ENCODE measurements at regions not wholly inside any gene's neighbourhood (a gene's known extent, or its start where the extent isn't known, plus 50 kb on each side); places are given as distances from the start of the nearest gene placed in this dataset.

GRCh38 chr4:62252728-62253127, 1052.6 kb downstream of the ADGRL3 start:
- no peak overlapping the region for H3K27ac ChIP-seq (ENCODE audit: low read length)
- no peak overlapping the region for H3K27ac Mint-ChIP-seq
- no peaks in the 10 kb centered on the region for H3K4me1 Mint-ChIP-seq
- no peaks in the 10 kb centered on the region for H3K27me3 ChIP-seq (replicated peaks in 1 of 2; ENCODE audit: control insufficient read depth in 2 of 2, extremely low read depth in 1 of 2, insufficient read depth in 2 of 2, low read length in 1 of 2)
- no peak overlapping the region for H3K4me3 Mint-ChIP-seq
- DNase-seq, result no peak
- no peak overlapping the region for H3K4me3 ChIP-seq (ENCODE audit: control insufficient read depth in 1 of 2, extremely low read depth in 1 of 2, low read length in 1 of 2)
- H3K9me3 ChIP-seq, result peaks cover 4% of the 10 kb centered on the region
- no peaks in the 10 kb centered on the region for H3K27me3 Mint-ChIP-seq
- peaks cover 4 to 17% (median 12%) of the 10 kb centered on the region in 3 donors for H3K9me3 Mint-ChIP-seq
- no peak for ATAC-seq (replicated peaks in 1 of 4)
- no peaks in the 10 kb centered on the region for H3K36me3 Mint-ChIP-seq
- WGBS (ENCODE audit: insufficient coverage), result no CpG with 5 or more reads among the region's 1 CpG
- no peaks in the 10 kb centered on the region for H3K4me1 ChIP-seq (ENCODE audit: control insufficient read depth in 1 of 2, extremely low read depth in 1 of 2, insufficient read depth in 2 of 2, low read length in 2 of 2)
- POLR2A ChIA-PET, result no interaction called here
- CTCF ChIA-PET, result interaction anchor here in 1 of 2 donors (0.6 kb wide), 1 partner anchor 516 kb away, joined by 3 read pairs; no protein-coding TSS in a partner anchor
- no peaks in the 10 kb centered on the region for H3K36me3 ChIP-seq (ENCODE audit: control insufficient read depth in 2 of 2, extremely low read depth in 1 of 2, insufficient read depth in 1 of 2, low read length in 1 of 2)

DNA sequence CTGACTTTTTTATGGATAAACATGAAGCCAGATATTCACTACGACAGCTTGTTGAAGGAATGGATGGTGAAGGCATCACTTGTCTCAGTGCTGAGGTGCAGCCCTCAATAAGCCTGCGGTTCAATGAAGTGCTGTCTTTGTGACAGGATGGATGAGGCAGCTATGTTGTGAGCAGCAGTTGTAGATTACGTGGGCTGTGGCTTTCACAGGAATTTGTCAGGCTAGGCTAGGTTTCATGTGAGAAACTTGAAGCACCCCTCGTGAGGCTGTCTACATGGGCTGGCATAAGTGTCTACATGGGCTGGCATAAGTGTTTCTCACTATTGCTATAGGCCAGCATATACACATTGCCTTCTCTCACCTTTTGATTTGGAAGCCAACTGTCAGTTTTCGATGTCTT, 1050.0 kb downstream of the ADGRL3 start:
- H3K4me1 ChIP-seq (ENCODE audit: control insufficient read depth in 1 of 2, extremely low read depth in 1 of 2, insufficient read depth in 2 of 2, low read length in 2 of 2), result no peaks in the 10 kb centered on the region
- H3K4me3 ChIP-seq (ENCODE audit: control insufficient read depth in 1 of 2, extremely low read depth in 1 of 2, low read length in 1 of 2), result no peak overlapping the region
- H3K36me3 Mint-ChIP-seq, result no peaks in the 10 kb centered on the region
- ATAC-seq (replicated peaks in 1 of 4), result no peak
- H3K9me3 Mint-ChIP-seq, result peaks cover 6 to 11% (median 8%) of the 10 kb centered on the region in 3 donors
- H3K27ac ChIP-seq (ENCODE audit: low read length), result no peak overlapping the region
- no peak overlapping the region for H3K27ac Mint-ChIP-seq
- H3K4me3 Mint-ChIP-seq, result no peak overlapping the region
- DNase-seq, result peak in 1 of 35 experiments; percentile 3
- H3K9me3 ChIP-seq, result peaks cover 4% of the 10 kb centered on the region
- no peaks in the 10 kb centered on the region for H3K4me1 Mint-ChIP-seq
- no peaks in the 10 kb centered on the region for H3K27me3 Mint-ChIP-seq
- ChIA-PET POLR2A (no interaction called here), CTCF (no interaction called here)
- WGBS (ENCODE audit: insufficient coverage), result 81% methylated on average over 3 of the region's 5 CpGs
- no peaks in the 10 kb centered on the region for H3K27me3 ChIP-seq (replicated peaks in 1 of 2; ENCODE audit: control insufficient read depth in 2 of 2, extremely low read depth in 1 of 2, insufficient read depth in 2 of 2, low read length in 1 of 2)
- H3K36me3 ChIP-seq (ENCODE audit: control insufficient read depth in 2 of 2, extremely low read depth in 1 of 2, insufficient read depth in 1 of 2, low read length in 1 of 2), result no peaks in the 10 kb centered on the region

- Mint-ChIP-seq H3K27ac (no peak overlapping the region), H3K9me3 (peaks cover 12 to 21% (median 19%) of the 10 kb centered on the region in 3 donors), H3K27me3 (no peaks in the 10 kb centered on the region), H3K36me3 (no peaks in the 10 kb centered on the region), H3K4me3 (no peak overlapping the region), H3K4me1 (no peaks in the 10 kb centered on the region)
- H3K9me3 ChIP-seq, result peaks cover 2% of the 10 kb centered on the region
- H3K27me3 ChIP-seq (replicated peaks in 1 of 2; ENCODE audit: control insufficient read depth in 2 of 2, extremely low read depth in 1 of 2, insufficient read depth in 2 of 2, low read length in 1 of 2), result no peaks in the 10 kb centered on the region
- ChIA-PET POLR2A (no interaction called here), CTCF (no interaction called here)
- no peaks in the 10 kb centered on the region for H3K36me3 ChIP-seq (ENCODE audit: control insufficient read depth in 2 of 2, extremely low read depth in 1 of 2, insufficient read depth in 1 of 2, low read length in 1 of 2)
- no peak overlapping the region for H3K4me3 ChIP-seq (ENCODE audit: control insufficient read depth in 1 of 2, extremely low read depth in 1 of 2, low read length in 1 of 2)
- H3K4me1 ChIP-seq (ENCODE audit: control insufficient read depth in 1 of 2, extremely low read depth in 1 of 2, insufficient read depth in 2 of 2, low read length in 2 of 2), result no peaks in the 10 kb centered on the region
- WGBS (ENCODE audit: insufficient coverage), result no CpG with 5 or more reads among the region's 1 CpG
- ATAC-seq (replicated peaks in 1 of 4), result no peak
- no peak overlapping the region for H3K27ac ChIP-seq (ENCODE audit: low read length)
- DNase-seq, result no peak
Measured at GRCh38 chr4:62243895-62244294, 1043.8 kb downstream of the ADGRL3 start.

DNA sequence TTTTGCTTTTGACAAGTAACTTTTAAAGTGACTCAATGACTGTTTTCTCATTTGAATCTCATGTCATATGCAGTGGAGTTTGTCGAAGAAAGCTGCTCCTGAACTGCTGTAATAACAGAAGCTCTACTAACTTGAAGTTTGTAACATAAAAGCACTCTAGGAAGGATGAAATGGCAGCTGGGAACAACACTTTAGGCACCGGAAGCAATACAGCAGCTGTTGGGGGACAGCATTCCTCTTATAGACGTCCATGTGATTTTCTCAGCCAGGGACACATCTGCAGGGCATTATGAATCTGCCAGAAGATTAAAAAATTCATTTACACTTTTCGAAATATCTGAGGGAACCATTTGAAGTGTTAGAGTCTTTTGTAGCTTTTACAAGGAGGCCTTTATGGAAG, 1035.8 kb downstream of the ADGRL3 start:
- Histone ChIP-seq H3K4me3 (ENCODE audit: control insufficient read depth in 1 of 2, extremely low read depth in 1 of 2, low read length in 1 of 2) (no peak overlapping the region), H3K9me3 (no peaks in the 10 kb centered on the region), H3K27ac (ENCODE audit: low read length) (no peak overlapping the region), H3K36me3 (ENCODE audit: control insufficient read depth in 2 of 2, extremely low read depth in 1 of 2, insufficient read depth in 1 of 2, low read length in 1 of 2) (no peaks in the 10 kb centered on the region), H3K27me3 (replicated peaks in 1 of 2; ENCODE audit: control insufficient read depth in 2 of 2, extremely low read depth in 1 of 2, insufficient read depth in 2 of 2, low read length in 1 of 2) (no peaks in the 10 kb centered on the region), H3K4me1 (ENCODE audit: control insufficient read depth in 1 of 2, extremely low read depth in 1 of 2, insufficient read depth in 2 of 2, low read length in 2 of 2) (no peaks in the 10 kb centered on the region)
- POLR2A ChIA-PET, result no interaction called here
- no peak for DNase-seq
- H3K9me3 Mint-ChIP-seq, result peaks cover 4 to 32% (median 23%) of the 10 kb centered on the region in 3 donors
- CTCF ChIA-PET, result no interaction called here
- H3K27me3 Mint-ChIP-seq, result no peaks in the 10 kb centered on the region
- no peak overlapping the region for H3K4me3 Mint-ChIP-seq
- no peaks in the 10 kb centered on the region for H3K4me1 Mint-ChIP-seq
- no peak overlapping the region for H3K27ac Mint-ChIP-seq
- ATAC-seq (replicated peaks in 1 of 4), result no peak
- no peaks in the 10 kb centered on the region for H3K36me3 Mint-ChIP-seq
- 75% methylated on average over 2 of the region's 4 CpGs for WGBS (ENCODE audit: insufficient coverage)

DNA sequence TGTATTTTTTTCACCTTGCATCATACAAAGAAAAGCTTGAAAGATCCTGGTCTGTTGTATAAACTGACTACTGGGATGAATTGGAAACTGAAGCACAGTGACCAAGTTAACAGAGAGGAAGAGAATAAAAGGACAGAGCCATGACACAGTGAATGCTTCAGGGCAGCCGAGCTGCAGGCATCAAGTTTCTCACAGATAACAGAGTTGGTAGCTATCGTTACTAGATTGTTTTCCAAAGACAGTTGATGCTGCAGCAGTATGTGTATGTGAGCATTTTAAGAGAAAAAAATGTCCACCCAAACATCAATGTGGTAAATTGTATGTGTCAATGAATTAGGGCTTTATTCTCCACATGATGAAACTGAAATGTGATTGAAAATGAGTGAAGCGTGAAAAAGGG, 1032.7 kb downstream of the ADGRL3 start:
- ATAC-seq (replicated peaks in 1 of 4), result no peak
- Histone ChIP-seq H3K27me3 (replicated peaks in 1 of 2; ENCODE audit: control insufficient read depth in 2 of 2, extremely low read depth in 1 of 2, insufficient read depth in 2 of 2, low read length in 1 of 2) (no peaks in the 10 kb centered on the region), H3K4me3 (ENCODE audit: control insufficient read depth in 1 of 2, extremely low read depth in 1 of 2, low read length in 1 of 2) (no peak overlapping the region), H3K27ac (ENCODE audit: low read length) (no peak overlapping the region), H3K36me3 (ENCODE audit: control insufficient read depth in 2 of 2, extremely low read depth in 1 of 2, insufficient read depth in 1 of 2, low read length in 1 of 2) (no peaks in the 10 kb centered on the region), H3K4me1 (ENCODE audit: control insufficient read depth in 1 of 2, extremely low read depth in 1 of 2, insufficient read depth in 2 of 2, low read length in 2 of 2) (no peaks in the 10 kb centered on the region), H3K9me3 (no peaks in the 10 kb centered on the region)
- POLR2A ChIA-PET, result no interaction called here
- H3K27me3 Mint-ChIP-seq, result no peaks in the 10 kb centered on the region
- 80% methylated on average over 1 of the region's 3 CpGs for WGBS (ENCODE audit: insufficient coverage)
- DNase-seq, result no peak
- H3K27ac Mint-ChIP-seq, result no peak overlapping the region
- CTCF ChIA-PET, result no interaction called here
- no peaks in the 10 kb centered on the region for H3K4me1 Mint-ChIP-seq
- no peak overlapping the region for H3K4me3 Mint-ChIP-seq
- H3K9me3 Mint-ChIP-seq, result peaks cover 11 to 22% (median 13%) of the 10 kb centered on the region in 3 donors
- H3K36me3 Mint-ChIP-seq, result no peaks in the 10 kb centered on the region

DNA sequence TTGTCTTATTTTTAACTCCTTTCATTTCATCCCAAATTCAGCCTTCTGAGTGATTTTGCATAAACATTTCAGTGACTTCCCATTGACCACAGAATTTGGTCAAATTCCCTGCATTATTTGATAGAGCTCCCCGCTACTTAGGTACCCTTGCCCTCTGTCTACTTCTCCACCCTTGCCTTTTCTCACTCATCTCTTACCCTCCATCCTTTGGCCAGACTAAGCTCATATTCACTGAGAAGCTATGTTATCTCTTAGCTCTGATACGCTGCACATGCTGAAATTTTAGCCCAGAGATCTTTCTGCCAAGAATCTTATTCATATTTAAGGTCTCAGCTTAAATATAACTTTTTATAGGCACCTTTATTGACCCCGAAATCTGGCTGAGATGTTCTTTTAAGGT, 1031.9 kb downstream of the ADGRL3 start:
- no peaks in the 10 kb centered on the region for H3K4me1 Mint-ChIP-seq
- Histone ChIP-seq H3K4me1 (ENCODE audit: control insufficient read depth in 1 of 2, extremely low read depth in 1 of 2, insufficient read depth in 2 of 2, low read length in 2 of 2) (no peaks in the 10 kb centered on the region), H3K27ac (ENCODE audit: low read length) (no peak overlapping the region), H3K9me3 (no peaks in the 10 kb centered on the region), H3K36me3 (ENCODE audit: control insufficient read depth in 2 of 2, extremely low read depth in 1 of 2, insufficient read depth in 1 of 2, low read length in 1 of 2) (no peaks in the 10 kb centered on the region), H3K4me3 (ENCODE audit: control insufficient read depth in 1 of 2, extremely low read depth in 1 of 2, low read length in 1 of 2) (no peak overlapping the region), H3K27me3 (replicated peaks in 1 of 2; ENCODE audit: control insufficient read depth in 2 of 2, extremely low read depth in 1 of 2, insufficient read depth in 2 of 2, low read length in 1 of 2) (no peaks in the 10 kb centered on the region)
- H3K36me3 Mint-ChIP-seq, result no peaks in the 10 kb centered on the region
- ATAC-seq (replicated peaks in 1 of 4) (no peak), DNase-seq (no peak)
- no peak overlapping the region for H3K27ac Mint-ChIP-seq
- no peaks in the 10 kb centered on the region for H3K27me3 Mint-ChIP-seq
- ChIA-PET CTCF (interaction anchor here in 1 of 2 donors (0.7 kb wide), 1 partner anchor 330 kb away, joined by 3 read pairs; no protein-coding TSS in a partner anchor), POLR2A (no interaction called here)
- 60% methylated on average over 2 of the region's 3 CpGs for WGBS (ENCODE audit: insufficient coverage)
- H3K9me3 Mint-ChIP-seq, result peaks cover 9 to 22% (median 11%) of the 10 kb centered on the region in 3 donors
- H3K4me3 Mint-ChIP-seq, result no peak overlapping the region

DNA sequence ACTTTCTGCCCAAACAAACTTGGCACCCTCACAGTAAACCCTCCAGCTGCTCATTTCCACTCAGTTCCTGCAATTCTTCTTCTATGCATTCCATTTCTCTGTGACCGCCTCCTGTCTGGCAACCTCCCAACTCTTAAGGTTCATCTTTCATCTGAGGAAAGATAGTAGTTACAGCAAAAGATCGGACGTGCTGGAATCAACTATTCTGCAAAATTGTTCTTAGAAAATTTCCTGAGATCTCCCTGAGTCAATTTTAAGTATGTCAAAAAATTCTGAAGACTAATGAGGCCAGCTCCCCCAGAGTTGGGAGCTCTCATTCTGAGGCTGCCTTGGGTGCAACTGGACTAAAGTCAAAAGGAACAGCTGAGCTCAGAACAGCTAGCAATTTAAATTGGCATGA, 1026.0 kb downstream of the ADGRL3 start:
- Histone ChIP-seq H3K27me3 (replicated peaks in 1 of 2; ENCODE audit: control insufficient read depth in 2 of 2, extremely low read depth in 1 of 2, insufficient read depth in 2 of 2, low read length in 1 of 2) (no peaks in the 10 kb centered on the region), H3K27ac (ENCODE audit: low read length) (no peak overlapping the region), H3K36me3 (ENCODE audit: control insufficient read depth in 2 of 2, extremely low read depth in 1 of 2, insufficient read depth in 1 of 2, low read length in 1 of 2) (no peaks in the 10 kb centered on the region), H3K4me1 (ENCODE audit: control insufficient read depth in 1 of 2, extremely low read depth in 1 of 2, insufficient read depth in 2 of 2, low read length in 2 of 2) (no peaks in the 10 kb centered on the region), H3K4me3 (ENCODE audit: control insufficient read depth in 1 of 2, extremely low read depth in 1 of 2, low read length in 1 of 2) (no peak overlapping the region), H3K9me3 (no peaks in the 10 kb centered on the region)
- 100% methylated on average over 1 of the region's 3 CpGs for WGBS (ENCODE audit: insufficient coverage)
- no peaks in the 10 kb centered on the region for H3K27me3 Mint-ChIP-seq
- H3K9me3 Mint-ChIP-seq, result peaks cover 9 to 18% (median 14%) of the 10 kb centered on the region in 3 donors
- DNase-seq, result no peak
- ChIA-PET POLR2A (no interaction called here), CTCF (no interaction called here)
- H3K4me1 Mint-ChIP-seq, result no peaks in the 10 kb centered on the region
- H3K27ac Mint-ChIP-seq, result no peak overlapping the region
- no peak overlapping the region for H3K4me3 Mint-ChIP-seq
- H3K36me3 Mint-ChIP-seq, result no peaks in the 10 kb centered on the region
- no peak for ATAC-seq (replicated peaks in 1 of 4)
